ENCODE measurements at regions not wholly inside any gene's neighbourhood (a gene's known extent, or its start where the extent isn't known, plus 50 kb on each side); places are given as distances from the start of the nearest gene placed in this dataset.

DNA sequence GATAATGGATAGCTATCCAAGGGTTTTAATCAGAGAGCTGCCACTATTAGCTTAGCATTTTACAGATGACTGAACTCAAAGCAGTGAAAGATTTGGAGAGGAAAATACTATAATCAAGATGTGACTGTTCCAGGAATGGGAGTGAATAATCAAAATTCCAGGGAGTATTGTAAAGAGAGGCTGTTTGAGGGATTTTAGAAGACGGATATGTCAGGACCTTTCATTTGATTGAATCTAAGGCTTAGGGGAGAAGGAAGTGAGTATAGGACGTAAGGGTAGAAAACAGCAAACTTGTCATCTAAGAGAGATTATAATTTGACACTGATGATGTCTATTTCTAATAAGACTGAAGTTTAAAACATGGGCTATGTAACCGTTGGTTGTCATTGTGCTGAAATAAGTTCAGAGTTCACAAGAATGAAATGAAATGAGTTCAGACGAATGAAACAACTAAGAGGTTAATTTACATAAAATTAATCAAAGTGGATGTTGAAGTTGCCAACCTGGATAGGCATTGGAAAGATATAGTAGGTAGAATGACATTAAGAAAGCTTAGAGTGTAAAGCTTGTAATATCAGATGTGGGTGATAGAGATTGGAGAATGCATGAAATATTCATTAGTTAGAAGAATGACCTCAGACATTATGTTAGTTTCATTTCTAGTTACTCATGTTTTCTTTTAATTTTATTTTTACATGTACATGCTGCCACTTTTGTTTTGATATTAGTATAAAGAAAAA is 842.8 kb downstream of the SI start:
- DNase-seq (ENCODE audit: low read depth, low spot score) (no peak), ATAC-seq (no peak)
- TF ChIP-seq ELF1 (IDR thresholded peaks at IDR 0.05; ENCODE audit: borderline replicate concordance, low read depth) (no peak), CBX3 (IDR thresholded peaks at IDR 0.05; ENCODE audit: low read depth) (no peak), SRF (IDR thresholded peaks at IDR 0.05; ENCODE audit: low read depth) (no peak), EZH2 (IDR thresholded peaks at IDR 0.05) (no peak), RAD21 (IDR thresholded peaks at IDR 0.05; ENCODE audit: low read depth) (no peak), CEBPB (IDR thresholded peaks at IDR 0.05; ENCODE audit: low read depth) (no peak), EGR1 (IDR thresholded peaks at IDR 0.05; ENCODE audit: low read depth) (no peak), JUND (IDR thresholded peaks at IDR 0.05) (no peak), SP1 (IDR thresholded peaks at IDR 0.05; ENCODE audit: low read depth) (no peak), ZNF274 (IDR thresholded peaks at IDR 0.05; ENCODE audit: low read depth, low read length) (no peak), SIN3A (IDR thresholded peaks at IDR 0.05; ENCODE audit: low read depth) (no peak), ZFX (IDR thresholded peaks at IDR 0.05) (no peak)
- TF ChIP-seq, protein P1, sequence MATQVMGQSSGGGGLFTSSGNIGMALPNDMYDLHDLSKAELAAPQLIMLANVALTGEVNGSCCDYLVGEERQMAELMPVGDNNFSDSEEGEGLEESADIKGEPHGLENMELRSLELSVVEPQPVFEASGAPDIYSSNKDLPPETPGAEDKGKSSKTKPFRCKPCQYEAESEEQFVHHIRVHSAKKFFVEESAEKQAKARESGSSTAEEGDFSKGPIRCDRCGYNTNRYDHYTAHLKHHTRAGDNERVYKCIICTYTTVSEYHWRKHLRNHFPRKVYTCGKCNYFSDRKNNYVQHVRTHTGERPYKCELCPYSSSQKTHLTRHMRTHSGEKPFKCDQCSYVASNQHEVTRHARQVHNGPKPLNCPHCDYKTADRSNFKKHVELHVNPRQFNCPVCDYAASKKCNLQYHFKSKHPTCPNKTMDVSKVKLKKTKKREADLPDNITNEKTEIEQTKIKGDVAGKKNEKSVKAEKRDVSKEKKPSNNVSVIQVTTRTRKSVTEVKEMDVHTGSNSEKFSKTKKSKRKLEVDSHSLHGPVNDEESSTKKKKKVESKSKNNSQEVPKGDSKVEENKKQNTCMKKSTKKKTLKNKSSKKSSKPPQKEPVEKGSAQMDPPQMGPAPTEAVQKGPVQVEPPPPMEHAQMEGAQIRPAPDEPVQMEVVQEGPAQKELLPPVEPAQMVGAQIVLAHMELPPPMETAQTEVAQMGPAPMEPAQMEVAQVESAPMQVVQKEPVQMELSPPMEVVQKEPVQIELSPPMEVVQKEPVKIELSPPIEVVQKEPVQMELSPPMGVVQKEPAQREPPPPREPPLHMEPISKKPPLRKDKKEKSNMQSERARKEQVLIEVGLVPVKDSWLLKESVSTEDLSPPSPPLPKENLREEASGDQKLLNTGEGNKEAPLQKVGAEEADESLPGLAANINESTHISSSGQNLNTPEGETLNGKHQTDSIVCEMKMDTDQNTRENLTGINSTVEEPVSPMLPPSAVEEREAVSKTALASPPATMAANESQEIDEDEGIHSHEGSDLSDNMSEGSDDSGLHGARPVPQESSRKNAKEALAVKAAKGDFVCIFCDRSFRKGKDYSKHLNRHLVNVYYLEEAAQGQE (IDR thresholded peaks at IDR 0.05; ENCODE audit: low read depth), result no peak
- TF ChIP-seq, protein P2, sequence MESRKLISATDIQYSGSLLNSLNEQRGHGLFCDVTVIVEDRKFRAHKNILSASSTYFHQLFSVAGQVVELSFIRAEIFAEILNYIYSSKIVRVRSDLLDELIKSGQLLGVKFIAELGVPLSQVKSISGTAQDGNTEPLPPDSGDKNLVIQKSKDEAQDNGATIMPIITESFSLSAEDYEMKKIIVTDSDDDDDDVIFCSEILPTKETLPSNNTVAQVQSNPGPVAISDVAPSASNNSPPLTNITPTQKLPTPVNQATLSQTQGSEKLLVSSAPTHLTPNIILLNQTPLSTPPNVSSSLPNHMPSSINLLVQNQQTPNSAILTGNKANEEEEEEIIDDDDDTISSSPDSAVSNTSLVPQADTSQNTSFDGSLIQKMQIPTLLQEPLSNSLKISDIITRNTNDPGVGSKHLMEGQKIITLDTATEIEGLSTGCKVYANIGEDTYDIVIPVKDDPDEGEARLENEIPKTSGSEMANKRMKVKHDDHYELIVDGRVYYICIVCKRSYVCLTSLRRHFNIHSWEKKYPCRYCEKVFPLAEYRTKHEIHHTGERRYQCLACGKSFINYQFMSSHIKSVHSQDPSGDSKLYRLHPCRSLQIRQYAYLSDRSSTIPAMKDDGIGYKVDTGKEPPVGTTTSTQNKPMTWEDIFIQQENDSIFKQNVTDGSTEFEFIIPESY (IDR thresholded peaks at IDR 0.05; ENCODE audit: extremely low read depth, insufficient replicate concordance, low read length), result no peak
- H3K27me3 ChIP-seq (ENCODE audit: insufficient read depth, low read length), result no peaks in the 10 kb centered on the region
- CTCF ChIA-PET, result no interaction called here
- H3K27ac ChIP-seq (ENCODE audit: low read depth, low read length), result no peak overlapping the region
- H3K9me3 ChIP-seq (ENCODE audit: control insufficient read depth in 1 of 2, insufficient read depth in 1 of 2, low read depth in 1 of 2, low read length in 2 of 2), result no peaks in the 10 kb centered on the region
- H2AFZ ChIP-seq (ENCODE audit: low read depth, low read length, poor library complexity, severe bottlenecking), result no peak overlapping the region
- POLR2A ChIA-PET, result interaction anchor here (1.3 kb wide), 1 partner anchor 7 kb away, joined by 3 read pairs; no protein-coding TSS in a partner anchor
- H3K4me3 ChIP-seq (replicated peaks in 1 of 2; ENCODE audit: low read depth in 1 of 2, low read length in 2 of 2), result no peak overlapping the region
- BruUV-seq (replicated peaks), result no TSS peak
- no peaks in the 10 kb centered on the region for H3K4me1 ChIP-seq (ENCODE audit: control insufficient read depth in 1 of 2, insufficient read depth in 2 of 2, low read length in 2 of 2)
- no peaks in the 10 kb centered on the region for H3K79me2 ChIP-seq (ENCODE audit: insufficient read depth, low read length)
- H4K20me1 ChIP-seq (ENCODE audit: insufficient read depth), result no peaks in the 10 kb centered on the region
- H3K4me2 ChIP-seq (ENCODE audit: low read length), result no peak overlapping the region
- RAD21 ChIA-PET (ENCODE audit: low non-redundant PET in 1 of 2, low total read pairs in 2 of 2, uncharacterized antibody in 2 of 2, unreplicated experiment in 2 of 2), result no interaction called here
- intact Hi-C loops (cut with micrococcal nuclease), result no loop called here
- no peaks in the 10 kb centered on the region for H3K36me3 ChIP-seq (ENCODE audit: control insufficient read depth in 1 of 2, insufficient read depth in 2 of 2, low read length in 2 of 2)
- no peak overlapping the region for H3K9ac ChIP-seq (ENCODE audit: low read length)
- H3K9me2 ChIP-seq (ENCODE audit: insufficient read depth), result no peaks in the 10 kb centered on the region; the same call in 1 of the 2 replicates

Data from HCT116 (cell line).